ENCODE measurements at regions not wholly inside any gene's neighbourhood (a gene's known extent, or its start where the extent isn't known, plus 50 kb on each side); places are given as distances from the start of the nearest gene placed in this dataset.

DNA sequence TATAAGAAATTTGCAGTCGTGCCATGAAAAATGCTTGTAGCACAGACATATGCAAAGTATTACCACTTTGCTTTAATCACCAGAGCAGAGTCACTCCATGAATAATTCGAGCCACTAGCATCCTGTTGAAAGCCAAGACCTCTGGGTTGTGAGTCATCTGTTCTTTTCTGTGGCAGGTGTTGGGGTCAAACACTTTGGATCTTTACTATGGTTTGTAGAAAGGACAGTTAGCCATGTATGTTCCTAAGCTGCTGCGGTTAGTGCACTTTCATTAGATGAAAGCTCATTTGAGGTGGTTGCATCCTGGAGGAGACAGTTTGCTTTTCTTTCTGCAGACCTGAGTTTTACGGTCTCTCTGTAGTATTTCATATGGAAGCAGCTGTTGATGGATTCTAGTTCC is 223.7 kb downstream of the DMRT2 start:
- TF ChIP-seq, protein P1, sequence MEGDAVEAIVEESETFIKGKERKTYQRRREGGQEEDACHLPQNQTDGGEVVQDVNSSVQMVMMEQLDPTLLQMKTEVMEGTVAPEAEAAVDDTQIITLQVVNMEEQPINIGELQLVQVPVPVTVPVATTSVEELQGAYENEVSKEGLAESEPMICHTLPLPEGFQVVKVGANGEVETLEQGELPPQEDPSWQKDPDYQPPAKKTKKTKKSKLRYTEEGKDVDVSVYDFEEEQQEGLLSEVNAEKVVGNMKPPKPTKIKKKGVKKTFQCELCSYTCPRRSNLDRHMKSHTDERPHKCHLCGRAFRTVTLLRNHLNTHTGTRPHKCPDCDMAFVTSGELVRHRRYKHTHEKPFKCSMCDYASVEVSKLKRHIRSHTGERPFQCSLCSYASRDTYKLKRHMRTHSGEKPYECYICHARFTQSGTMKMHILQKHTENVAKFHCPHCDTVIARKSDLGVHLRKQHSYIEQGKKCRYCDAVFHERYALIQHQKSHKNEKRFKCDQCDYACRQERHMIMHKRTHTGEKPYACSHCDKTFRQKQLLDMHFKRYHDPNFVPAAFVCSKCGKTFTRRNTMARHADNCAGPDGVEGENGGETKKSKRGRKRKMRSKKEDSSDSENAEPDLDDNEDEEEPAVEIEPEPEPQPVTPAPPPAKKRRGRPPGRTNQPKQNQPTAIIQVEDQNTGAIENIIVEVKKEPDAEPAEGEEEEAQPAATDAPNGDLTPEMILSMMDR (IDR thresholded peaks at IDR 0.05) = no peak
- no peak for DNase-seq
- ATAC-seq = no peak
- CTCF ChIA-PET = no interaction called here
- intact Hi-C loops (cut with micrococcal nuclease) = no loop called here
- Mint-ChIP-seq H3K27ac (no peak overlapping the region), H3K9me3 (no peaks in the 10 kb centered on the region), H3K36me3 (ENCODE audit: low read depth) (no peaks in the 10 kb centered on the region), H3K4me1 (ENCODE audit: low read depth) (no peaks in the 10 kb centered on the region), H3K27me3 (peaks cover 3% of the 10 kb centered on the region), H3K4me3 (no peak overlapping the region)
- POLR2A ChIA-PET = no interaction called here

DNA sequence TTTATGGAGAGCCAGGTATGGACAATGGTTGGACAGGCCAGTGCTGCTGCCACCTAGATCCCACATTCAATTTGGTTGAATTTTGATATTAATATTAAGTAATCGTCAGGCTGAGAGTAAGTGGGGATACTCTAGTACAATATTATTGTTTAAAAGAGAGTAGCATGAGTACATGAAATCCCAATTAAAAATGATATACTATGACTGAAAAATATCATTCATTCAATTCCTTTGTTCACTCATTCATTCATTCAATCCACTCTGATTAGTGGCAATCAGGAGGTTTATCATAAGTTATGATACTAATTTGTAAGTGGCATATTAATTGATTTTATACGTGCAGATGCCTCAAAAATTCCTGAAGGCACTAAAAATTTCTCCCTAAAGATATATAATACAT is 224.2 kb downstream of the DMRT2 start:
- Mint-ChIP-seq H3K4me1 (ENCODE audit: low read depth) (no peaks in the 10 kb centered on the region), H3K36me3 (ENCODE audit: low read depth) (no peaks in the 10 kb centered on the region), H3K9me3 (no peaks in the 10 kb centered on the region), H3K27me3 (peaks cover 3% of the 10 kb centered on the region), H3K4me3 (no peak overlapping the region), H3K27ac (no peak overlapping the region)
- intact Hi-C loops (cut with micrococcal nuclease) = no loop called here
- DNase-seq = no peak
- POLR2A ChIA-PET = no interaction called here
- ATAC-seq = no peak
- TF ChIP-seq, protein P1 (IDR thresholded peaks at IDR 0.05) = no peak
- CTCF ChIA-PET = no interaction called here

DNA sequence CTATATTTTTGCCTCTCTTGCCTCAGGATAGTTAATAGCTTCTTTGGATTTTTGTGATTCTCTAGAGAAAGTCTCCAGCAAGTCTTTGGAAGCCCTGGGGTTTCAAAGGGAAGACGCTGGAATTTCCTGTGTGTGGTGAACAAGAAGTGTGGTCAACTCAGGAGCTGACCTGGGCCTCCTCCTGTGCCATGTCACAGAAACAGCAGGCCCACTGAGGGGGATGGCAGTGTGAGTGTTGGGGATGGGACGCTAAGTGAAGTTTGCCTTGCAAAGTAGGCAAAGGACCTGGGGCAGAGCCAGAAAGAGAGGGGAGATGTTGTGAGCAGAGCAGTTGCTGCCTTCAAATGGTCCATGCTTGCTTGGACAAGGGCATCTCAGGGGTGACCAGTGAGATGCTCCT is 226.3 kb downstream of the DMRT2 start:
- no peak for DNase-seq
- Mint-ChIP-seq H3K36me3 (ENCODE audit: low read depth) (no peaks in the 10 kb centered on the region), H3K27me3 (peaks cover 3% of the 10 kb centered on the region), H3K9me3 (no peaks in the 10 kb centered on the region), H3K27ac (no peak overlapping the region), H3K4me3 (no peak overlapping the region), H3K4me1 (ENCODE audit: low read depth) (no peaks in the 10 kb centered on the region)
- ChIA-PET POLR2A (no interaction called here), CTCF (no interaction called here)
- ATAC-seq = no peak
- TF ChIP-seq, protein P1 (IDR thresholded peaks at IDR 0.05) = no peak
- intact Hi-C loops (cut with micrococcal nuclease) = no loop called here

DNA sequence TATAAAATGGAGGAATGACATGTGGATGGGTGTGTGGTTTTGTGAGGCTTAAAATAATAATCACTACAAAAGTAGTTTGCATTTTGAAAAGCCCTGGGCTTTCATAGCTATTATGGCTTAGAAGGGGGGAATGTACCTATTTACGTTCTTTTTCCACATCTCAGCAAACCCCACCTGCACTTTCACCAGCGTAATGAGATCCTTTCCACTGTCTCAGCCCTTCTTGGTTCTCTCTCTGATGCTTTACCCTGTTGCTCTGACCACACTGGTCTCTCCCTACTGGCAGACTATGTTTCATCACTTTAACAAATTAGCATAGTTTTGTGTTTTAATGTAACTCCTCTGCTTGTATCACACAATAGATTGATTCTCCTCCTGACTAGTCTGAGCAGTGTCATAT is 234.6 kb downstream of the DMRT2 start:
- Mint-ChIP-seq H3K27ac (no peak overlapping the region), H3K9me3 (no peaks in the 10 kb centered on the region), H3K36me3 (ENCODE audit: low read depth) (no peaks in the 10 kb centered on the region), H3K4me3 (no peak overlapping the region), H3K4me1 (ENCODE audit: low read depth) (no peaks in the 10 kb centered on the region), H3K27me3 (peaks cover 5% of the 10 kb centered on the region)
- ChIA-PET POLR2A (no interaction called here), CTCF (no interaction called here)
- intact Hi-C loops (cut with micrococcal nuclease) = no loop called here
- ATAC-seq (no peak), DNase-seq (no peak)
- TF ChIP-seq, protein P1 (IDR thresholded peaks at IDR 0.05) = no peak

DNA sequence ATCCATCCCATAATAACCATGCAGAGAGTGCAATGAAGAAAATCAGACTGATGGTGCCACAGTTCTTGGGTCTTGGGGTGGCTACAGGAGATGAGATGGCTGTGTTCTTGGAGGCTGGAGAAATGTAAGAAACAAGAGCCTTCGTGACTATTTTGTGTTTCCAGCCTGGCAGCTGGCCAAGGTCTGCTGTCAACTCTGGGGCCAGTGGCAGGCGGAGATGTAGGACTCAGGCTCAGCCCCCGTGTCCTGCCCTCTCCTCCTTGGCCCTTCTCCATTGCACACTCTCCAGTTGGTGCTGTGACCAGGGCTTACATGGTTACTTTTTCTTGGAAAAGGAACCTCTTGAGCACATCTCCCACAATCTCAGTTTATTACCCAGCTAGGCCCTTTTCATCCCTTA is 235.4 kb downstream of the DMRT2 start:
- intact Hi-C loops (cut with micrococcal nuclease) = no loop called here
- ATAC-seq (no peak), DNase-seq (no peak)
- H3K9me3 Mint-ChIP-seq = no peaks in the 10 kb centered on the region
- no peak overlapping the region for H3K4me3 Mint-ChIP-seq
- peaks cover 5% of the 10 kb centered on the region for H3K27me3 Mint-ChIP-seq
- TF ChIP-seq, protein P1 (IDR thresholded peaks at IDR 0.05) = no peak
- H3K4me1 Mint-ChIP-seq (ENCODE audit: low read depth) = no peaks in the 10 kb centered on the region
- no peaks in the 10 kb centered on the region for H3K36me3 Mint-ChIP-seq (ENCODE audit: low read depth)
- ChIA-PET POLR2A (no interaction called here), CTCF (no interaction called here)
- no peak overlapping the region for H3K27ac Mint-ChIP-seq
